Mesenchymal stem cell (in vitro differentiated cells and primary cell): ENCODE measurements at regions not wholly inside any gene's neighbourhood (a gene's known extent, or its start where the extent isn't known, plus 50 kb on each side); places are given as distances from the start of the nearest gene placed in this dataset.

Experiments used
- DNase-seq: peaks from one replicate; pipeline ENCODE4 v3.0.0-alpha.2; 2013
- H2AFZ ChIP-seq: one replicate; pipeline ENCODE4 v1.6.1; 2013; ENCODE audit warnings: low read depth, mild to moderate bottlenecking, control low read depth, inconsistent platforms, low read length, moderate library complexity
- H2AK5ac ChIP-seq: 2 replicates; pipeline ENCODE4 v1.6.1; 2013; ENCODE audit warnings: low read length, moderate library complexity, mild to moderate bottlenecking, inconsistent platforms; ENCODE audit not compliant: severe bottlenecking
- H2BK120ac ChIP-seq: one replicate; pipeline ENCODE4 v1.6.1; 2013; ENCODE audit warnings: low read depth, mild to moderate bottlenecking, inconsistent platforms, low read length, moderate library complexity
- H2BK12ac ChIP-seq, 2 experiments: one replicate each; pipeline ENCODE4 v1.6.1; 2013; ENCODE audit warnings: inconsistent platforms in 2 of 2, low read length in 2 of 2, mild to moderate bottlenecking in 2 of 2, moderate library complexity in 2 of 2, control low read depth in 1 of 2
- H2BK15ac ChIP-seq: one replicate; pipeline ENCODE4 v1.6.1; 2013; ENCODE audit warnings: mild to moderate bottlenecking, low read depth, inconsistent platforms; ENCODE audit not compliant: poor library complexity, severe bottlenecking
- H2BK5ac ChIP-seq: 2 replicates; pipeline ENCODE4 v1.6.1; 2013; ENCODE audit warnings: low read depth, mild to moderate bottlenecking, low read length, control low read depth, inconsistent platforms; ENCODE audit not compliant: poor library complexity, severe bottlenecking
- H3K14ac ChIP-seq, 2 experiments: one replicate each; pipeline ENCODE4 v1.6.1; 2013; ENCODE audit warnings: inconsistent platforms in 2 of 2, low read length in 2 of 2, control low read depth in 1 of 2, mild to moderate bottlenecking in 1 of 2, moderate library complexity in 1 of 2
- H3K18ac ChIP-seq, 2 experiments: one replicate each; pipeline ENCODE4 v1.6.1; 2013; ENCODE audit warnings: inconsistent platforms in 2 of 2, low read length in 2 of 2, control low read depth in 1 of 2, low read depth in 1 of 2, mild to moderate bottlenecking in 1 of 2
- H3K23ac ChIP-seq, 2 experiments: one replicate each; pipeline ENCODE4 v1.6.1; 2013; ENCODE audit warnings: inconsistent platforms in 2 of 2, low read length in 2 of 2, mild to moderate bottlenecking in 2 of 2, moderate library complexity in 2 of 2, control low read depth in 1 of 2
- H3K27ac ChIP-seq: 2 replicates; pipeline ENCODE4 v1.5.1; 2013; ENCODE audit warnings: mild to moderate bottlenecking, moderate library complexity, low read length, control low read depth, inconsistent platforms; ENCODE audit not compliant: poor library complexity, severe bottlenecking
- H3K27me3 ChIP-seq, 2 experiments: 2 replicates each; pipeline versions ENCODE4 v1.6.1 to v1.7.0; 2013; ENCODE audit warnings: low read length in 2 of 2, mild to moderate bottlenecking in 2 of 2, moderate library complexity in 2 of 2, control low read depth in 1 of 2, inconsistent platforms in 1 of 2; ENCODE audit not compliant: control insufficient read depth in 1 of 2, insufficient read depth in 1 of 2
- H3K36me3 ChIP-seq, 2 experiments: 2 replicates each; pipeline versions ENCODE4 v1.6.1 to v1.7.0; 2013; ENCODE audit warnings: low read length in 2 of 2, control low read depth in 1 of 2, inconsistent platforms in 1 of 2, low read depth in 1 of 2, mild to moderate bottlenecking in 1 of 2; ENCODE audit not compliant: insufficient read depth in 2 of 2, control insufficient read depth in 1 of 2
- H3K4ac ChIP-seq, 2 experiments: one replicate each; pipeline ENCODE4 v1.6.1; 2013; ENCODE audit warnings: inconsistent platforms in 2 of 2, low read length in 2 of 2, mild to moderate bottlenecking in 2 of 2, moderate library complexity in 2 of 2, control low read depth in 1 of 2, low read depth in 1 of 2
- H3K4me1 ChIP-seq: 2 replicates; pipeline ENCODE4 v1.6.1; 2013; ENCODE audit warnings: low read depth, low read length, control low read depth; ENCODE audit not compliant: control insufficient read depth, insufficient read depth
- H3K4me2 ChIP-seq: 2 replicates; pipeline ENCODE4 v1.6.1; 2013; ENCODE audit warnings: low read length, mild to moderate bottlenecking, inconsistent platforms; ENCODE audit not compliant: poor library complexity, severe bottlenecking
- H3K4me3 ChIP-seq, 2 experiments: 2 replicates each; pipeline versions ENCODE4 v1.5.1 to v1.7.0; 2013; ENCODE audit warnings: low read length in 2 of 2, mild to moderate bottlenecking in 2 of 2, control low read depth in 1 of 2, low read depth in 1 of 2; ENCODE audit not compliant: insufficient read depth in 1 of 2
- H3K79me1 ChIP-seq: replicated peaks from 2 replicates; pipeline ENCODE4 v1.6.1; 2013; ENCODE audit warnings: mild to moderate bottlenecking, control low read depth, low read length, inconsistent platforms; ENCODE audit not compliant: poor library complexity, severe bottlenecking
- H3K9ac ChIP-seq: 2 replicates; pipeline ENCODE4 v1.7.0; 2013; ENCODE audit warnings: mild to moderate bottlenecking, low read length, moderate library complexity
- H3K9me3 ChIP-seq: 2 replicates; pipeline ENCODE4 v1.7.0; 2013; ENCODE audit warnings: mild to moderate bottlenecking, low read length; ENCODE audit not compliant: control insufficient read depth
- H4K8ac ChIP-seq: one replicate; pipeline ENCODE4 v1.6.1; 2013; ENCODE audit warnings: inconsistent platforms, mild to moderate bottlenecking, low read length, moderate library complexity
- H4K91ac ChIP-seq: one replicate; pipeline ENCODE4 v1.6.1; 2013; ENCODE audit warnings: mild to moderate bottlenecking, low read length, inconsistent platforms
- WGBS: methylation state at CpG from one replicate; pipeline ENCODE4 v1.1.7; 2013; ENCODE audit warnings: mixed read lengths; 5-methylcytosine and 5-hydroxymethylcytosine counted together

GRCh38 chr13:44843403-44843802 is 145.9 kb downstream of the NUFIP1 start:
- peak overlapping the region; percentile 6 to 93 for H3K18ac ChIP-seq
- H3K4me2 ChIP-seq = no peak overlapping the region
- H2AK5ac ChIP-seq = no peak overlapping the region
- H3K79me1 ChIP-seq = no peaks in the 10 kb centered on the region
- H3K27ac ChIP-seq = no peak overlapping the region
- H3K4me3 ChIP-seq = no peak overlapping the region
- no peak overlapping the region for H4K8ac ChIP-seq
- H3K4me1 ChIP-seq = peaks cover 5% of the 10 kb centered on the region
- H3K4ac ChIP-seq = peak overlapping the region in 1 of 2 experiments; percentile 59
- H2BK12ac ChIP-seq = peak overlapping the region; percentile 14 to 97
- no peak overlapping the region for H2AFZ ChIP-seq
- H3K27me3 ChIP-seq = no peaks in the 10 kb centered on the region
- H2BK15ac ChIP-seq = peak overlapping the region; percentile 39
- no peak overlapping the region for H4K91ac ChIP-seq
- no peak overlapping the region for H3K9ac ChIP-seq
- H2BK120ac ChIP-seq = no peak overlapping the region
- WGBS = 95% methylated on average over 1 of the region's 1 CpG
- no peaks in the 10 kb centered on the region for H3K36me3 ChIP-seq
- H3K14ac ChIP-seq = no peak overlapping the region
- H2BK5ac ChIP-seq = no peak overlapping the region
- DNase-seq = peak; percentile 30
- H3K9me3 ChIP-seq = no peaks in the 10 kb centered on the region
- no peak overlapping the region for H3K23ac ChIP-seq

DNA sequence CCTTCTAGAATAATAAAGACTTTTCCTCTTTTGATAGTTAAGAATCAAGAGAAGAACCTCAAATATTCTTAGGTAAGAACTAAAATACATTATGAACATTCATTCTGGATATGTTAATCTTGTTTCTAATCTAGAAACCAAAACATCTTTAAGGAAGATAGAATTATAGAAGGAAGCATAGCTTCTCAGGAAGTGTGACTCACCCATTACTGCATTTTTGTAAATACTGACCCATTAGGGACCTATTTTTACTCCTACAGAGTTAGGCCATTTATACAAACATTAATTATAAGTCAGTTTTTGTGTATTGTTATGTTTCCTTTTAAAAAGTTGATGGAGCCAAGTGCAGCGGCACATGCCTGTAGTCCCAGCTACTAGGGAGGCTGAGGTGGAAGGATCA is 147.1 kb downstream of the NUFIP1 start:
- no peaks in the 10 kb centered on the region for H3K27me3 ChIP-seq
- no peaks in the 10 kb centered on the region for H3K36me3 ChIP-seq
- no peak overlapping the region for H4K8ac ChIP-seq
- no peak overlapping the region for H2BK12ac ChIP-seq
- 10% methylated on average over 1 of the region's 1 CpG for WGBS
- H2AFZ ChIP-seq = no peak overlapping the region
- no peak overlapping the region for H2BK120ac ChIP-seq
- H3K4me2 ChIP-seq = no peak overlapping the region
- H3K23ac ChIP-seq = no peak overlapping the region
- no peaks in the 10 kb centered on the region for H3K79me1 ChIP-seq
- H2AK5ac ChIP-seq = no peak overlapping the region
- peaks cover 5% of the 10 kb centered on the region for H3K4me1 ChIP-seq
- no peak overlapping the region for H3K4ac ChIP-seq
- H3K27ac ChIP-seq = no peak overlapping the region
- H3K14ac ChIP-seq = no peak overlapping the region
- no peak overlapping the region for H2BK15ac ChIP-seq
- H3K9ac ChIP-seq = no peak overlapping the region
- DNase-seq = peak; percentile 79
- H4K91ac ChIP-seq = no peak overlapping the region
- H2BK5ac ChIP-seq = no peak overlapping the region
- H3K4me3 ChIP-seq = no peak overlapping the region
- no peak overlapping the region for H3K18ac ChIP-seq
- H3K9me3 ChIP-seq = no peaks in the 10 kb centered on the region

- H2AK5ac ChIP-seq = no peak overlapping the region
- no peak overlapping the region for H2BK5ac ChIP-seq
- no peak for DNase-seq
- no peak overlapping the region for H4K91ac ChIP-seq
- no peak overlapping the region for H4K8ac ChIP-seq
- no peaks in the 10 kb centered on the region for H3K79me1 ChIP-seq
- no CpG with 5 or more reads among the region's 2 CpGs for WGBS
- H3K36me3 ChIP-seq = no peaks in the 10 kb centered on the region
- H3K4me1 ChIP-seq = peaks cover 5% of the 10 kb centered on the region
- H3K9me3 ChIP-seq = no peaks in the 10 kb centered on the region
- no peak overlapping the region for H3K14ac ChIP-seq
- no peak overlapping the region for H3K27ac ChIP-seq
- H2AFZ ChIP-seq = no peak overlapping the region
- no peak overlapping the region for H3K18ac ChIP-seq
- no peak overlapping the region for H3K23ac ChIP-seq
- H3K4ac ChIP-seq = no peak overlapping the region
- no peak overlapping the region for H3K4me3 ChIP-seq
- H3K9ac ChIP-seq = no peak overlapping the region
- H3K4me2 ChIP-seq = no peak overlapping the region
- H2BK120ac ChIP-seq = no peak overlapping the region
- H3K27me3 ChIP-seq = no peaks in the 10 kb centered on the region
- no peak overlapping the region for H2BK15ac ChIP-seq
- no peak overlapping the region for H2BK12ac ChIP-seq
Observed at GRCh38 chr13:44840131-44840530, 149.1 kb downstream of the NUFIP1 start.

DNA sequence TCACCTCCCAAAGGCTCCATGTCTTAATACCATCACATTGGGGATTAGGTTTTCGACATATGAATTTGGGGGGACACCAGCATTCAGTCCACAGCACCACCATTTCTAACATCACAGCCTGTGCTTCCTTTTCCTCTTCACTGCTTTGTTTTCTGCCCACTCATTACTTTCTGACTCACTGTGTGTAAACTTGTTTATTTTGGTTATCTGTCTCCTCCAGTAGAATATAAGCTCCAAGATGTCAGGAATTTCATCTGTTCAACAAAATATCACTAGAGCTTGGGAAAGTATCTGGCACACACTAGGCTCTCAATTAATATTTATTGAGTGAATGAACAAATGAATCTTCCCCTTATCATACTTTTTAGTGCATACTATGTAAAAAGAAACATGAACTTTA is 152.0 kb downstream of the NUFIP1 start:
- no peak overlapping the region for H3K14ac ChIP-seq
- no peak overlapping the region for H3K4me3 ChIP-seq
- no peak overlapping the region for H2BK120ac ChIP-seq
- H3K79me1 ChIP-seq = no peaks in the 10 kb centered on the region
- no peaks in the 10 kb centered on the region for H3K36me3 ChIP-seq
- no peak overlapping the region for H2BK5ac ChIP-seq
- H2BK15ac ChIP-seq = no peak overlapping the region
- H4K91ac ChIP-seq = no peak overlapping the region
- no peak overlapping the region for H3K27ac ChIP-seq
- no peak overlapping the region for H2BK12ac ChIP-seq
- peaks cover 2% of the 10 kb centered on the region for H3K4me1 ChIP-seq
- H3K27me3 ChIP-seq = no peaks in the 10 kb centered on the region
- H3K4me2 ChIP-seq = no peak overlapping the region
- no peak overlapping the region for H2AFZ ChIP-seq
- H4K8ac ChIP-seq = no peak overlapping the region
- WGBS = 70% methylated on average over 1 of the region's 1 CpG
- H3K9me3 ChIP-seq = no peaks in the 10 kb centered on the region
- H2AK5ac ChIP-seq = no peak overlapping the region
- H3K23ac ChIP-seq = no peak overlapping the region
- H3K4ac ChIP-seq = peak overlapping the region in 1 of 2 experiments; percentile 78
- H3K18ac ChIP-seq = peak overlapping the region in 1 of 2 experiments; percentile 95
- H3K9ac ChIP-seq = no peak overlapping the region
- DNase-seq = peak; percentile 74
